Tibial nerve (tissue), 4 donors: ENCODE measurements at regions not wholly inside any gene's neighbourhood (a gene's known extent, or its start where the extent isn't known, plus 50 kb on each side); places are given as distances from the start of the nearest gene placed in this dataset.
"Not testable (repeated sequence)": the region's sequence is repeated elsewhere in the genome, so short reads cannot be mapped to it uniquely, and the experiment has no call there.

Experiments
- DNase-seq, 2 donors: peaks; one replicate each; pipeline ENCODE4 v3.0.0-alpha.2; 2019; ENCODE audit warnings: low spot score in 2 of 2
- H3K27ac ChIP-seq, 4 donors: fragments of 200-600 bp; sonication (generic) in 3 of 4; one replicate each; pipeline ENCODE4 v1.5.1; 2017 to 2019; ENCODE audit warnings: mild to moderate bottlenecking in 1 of 4
- H3K27me3 ChIP-seq, 2 donors: fragments of 200-600 bp; sonication (generic) in 1 of 2; one replicate each; pipeline versions ENCODE4 v1.5.1 to v1.6.0; 2017 to 2019
- H3K36me3 ChIP-seq, 3 donors: fragments of 200-600 bp; sonication (generic); one replicate each; pipeline ENCODE4 v1.5.1; 2018 to 2019
- H3K4me1 ChIP-seq, 4 donors: fragments of 200-600 bp; sonication (generic) in 3 of 4; one replicate each; pipeline ENCODE4 v1.5.1; 2017 to 2019
- H3K4me3 ChIP-seq, 4 donors: fragments of 200-600 bp; sonication (generic) in 3 of 4; one replicate each; pipeline ENCODE4 v1.5.1; 2017 to 2019; ENCODE audit warnings: mild to moderate bottlenecking in 1 of 4, moderate library complexity in 1 of 4
- H3K9me3 ChIP-seq, 4 donors: fragments of 200-600 bp; sonication (generic) in 3 of 4; one replicate each; pipeline ENCODE4 v1.5.1; 2017 to 2019
- EP300 ChIP-seq, 2 donors: sonication (generic); formaldehyde crosslinking; IDR thresholded peaks; one replicate each; pipeline ENCODE4 v1.6.1; 2017; ENCODE audit warnings: antibody characterized with exemption in 2 of 2, mild to moderate bottlenecking in 1 of 2
- POLR2A ChIP-seq, 2 donors: fragments of 450-650 bp; IDR thresholded peaks; one replicate each; pipeline ENCODE4 v1.6.1; 2017; ENCODE audit warnings: antibody characterized with exemption in 2 of 2, mild to moderate bottlenecking in 2 of 2, moderate library complexity in 2 of 2
- WGBS, 2 donors: methylation state at CpG; one replicate each; pipeline ENCODE4 v1.1.5; 2018; 5-methylcytosine and 5-hydroxymethylcytosine counted together
- TF ChIP-seq, protein P1 (sequence below), 5 experiments: fragments of 200-600 bp in 3 of 5; fragments of 450-650 bp in 2 of 5; sonication (generic) in 3 of 5; IDR thresholded peaks; one replicate each; pipeline ENCODE4 v1.5.1; 2016 to 2019; ENCODE audit warnings: antibody characterized with exemption in 5 of 5, mild to moderate bottlenecking in 3 of 5, moderate library complexity in 2 of 5

DNA sequence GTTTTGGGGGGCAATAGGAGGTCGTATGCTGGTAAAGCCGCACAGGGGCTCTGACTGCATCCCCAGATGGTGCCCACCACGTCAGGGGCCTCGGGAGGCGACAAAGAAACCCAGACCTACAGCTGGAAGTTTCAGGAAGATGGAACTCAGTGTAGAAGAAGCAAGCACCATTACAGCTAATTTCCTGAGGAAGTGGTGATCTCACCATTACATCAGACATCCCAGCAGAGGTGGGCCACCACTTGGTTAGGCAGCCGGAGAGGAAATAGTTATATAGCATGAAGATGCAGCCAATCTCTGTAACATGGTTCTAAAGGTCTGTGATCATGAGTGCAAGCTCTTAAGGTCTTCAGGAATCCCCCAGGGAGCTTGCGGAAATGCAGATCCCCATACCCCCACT lies 127.3 kb upstream of the PCBD1 start:
- no peaks in the 10 kb centered on the region for H3K4me1 ChIP-seq
- peaks cover 0 to 4% of the 10 kb centered on the region in 2 donors for H3K27me3 ChIP-seq
- 67% methylated on average over 7 of the region's 7 CpGs for WGBS, 2 donors
- peaks cover 0 to 3% (median 0%) of the 10 kb centered on the region in 4 donors for H3K9me3 ChIP-seq
- H3K4me3 ChIP-seq, result no peak overlapping the region
- TF ChIP-seq, protein P1, sequence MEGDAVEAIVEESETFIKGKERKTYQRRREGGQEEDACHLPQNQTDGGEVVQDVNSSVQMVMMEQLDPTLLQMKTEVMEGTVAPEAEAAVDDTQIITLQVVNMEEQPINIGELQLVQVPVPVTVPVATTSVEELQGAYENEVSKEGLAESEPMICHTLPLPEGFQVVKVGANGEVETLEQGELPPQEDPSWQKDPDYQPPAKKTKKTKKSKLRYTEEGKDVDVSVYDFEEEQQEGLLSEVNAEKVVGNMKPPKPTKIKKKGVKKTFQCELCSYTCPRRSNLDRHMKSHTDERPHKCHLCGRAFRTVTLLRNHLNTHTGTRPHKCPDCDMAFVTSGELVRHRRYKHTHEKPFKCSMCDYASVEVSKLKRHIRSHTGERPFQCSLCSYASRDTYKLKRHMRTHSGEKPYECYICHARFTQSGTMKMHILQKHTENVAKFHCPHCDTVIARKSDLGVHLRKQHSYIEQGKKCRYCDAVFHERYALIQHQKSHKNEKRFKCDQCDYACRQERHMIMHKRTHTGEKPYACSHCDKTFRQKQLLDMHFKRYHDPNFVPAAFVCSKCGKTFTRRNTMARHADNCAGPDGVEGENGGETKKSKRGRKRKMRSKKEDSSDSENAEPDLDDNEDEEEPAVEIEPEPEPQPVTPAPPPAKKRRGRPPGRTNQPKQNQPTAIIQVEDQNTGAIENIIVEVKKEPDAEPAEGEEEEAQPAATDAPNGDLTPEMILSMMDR (IDR thresholded peaks at IDR 0.05), result no peak
- no peak for TF ChIP-seq POLR2A (IDR thresholded peaks at IDR 0.05)
- TF ChIP-seq EP300 (IDR thresholded peaks at IDR 0.05), result no peak
- DNase-seq, result no peak
- no peak overlapping the region for H3K27ac ChIP-seq
- no peaks in the 10 kb centered on the region for H3K36me3 ChIP-seq

DNA sequence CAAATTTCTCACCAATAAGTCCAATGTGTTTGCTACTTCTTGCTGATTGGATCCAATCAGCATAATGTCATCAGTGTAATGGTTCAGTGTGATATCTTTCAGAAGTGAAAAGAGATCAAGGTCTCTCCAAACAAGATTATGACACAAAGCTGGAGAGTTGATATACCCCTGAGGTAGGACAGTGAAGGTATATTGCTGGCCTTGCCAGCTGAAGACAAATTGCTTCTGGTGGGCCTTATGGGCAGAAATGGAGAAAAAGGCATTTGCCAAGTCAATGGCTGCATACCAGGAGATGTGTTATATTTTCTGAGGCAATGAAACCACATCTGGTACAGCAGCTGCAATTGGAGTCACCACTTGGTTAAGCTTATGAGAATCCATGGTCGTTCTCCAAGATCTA lies 131.7 kb upstream of the PCBD1 start:
- H3K9me3 ChIP-seq, result peaks cover 0 to 18% (median 0%) of the 10 kb centered on the region in 4 donors
- 78 to 88% methylated on average over 1 of the region's 1 CpG for WGBS, 2 donors
- not testable (repeated sequence) for H3K27me3 ChIP-seq, H3K4me1 ChIP-seq, H3K27ac ChIP-seq, DNase-seq, H3K4me3 ChIP-seq, H3K36me3 ChIP-seq

DNA sequence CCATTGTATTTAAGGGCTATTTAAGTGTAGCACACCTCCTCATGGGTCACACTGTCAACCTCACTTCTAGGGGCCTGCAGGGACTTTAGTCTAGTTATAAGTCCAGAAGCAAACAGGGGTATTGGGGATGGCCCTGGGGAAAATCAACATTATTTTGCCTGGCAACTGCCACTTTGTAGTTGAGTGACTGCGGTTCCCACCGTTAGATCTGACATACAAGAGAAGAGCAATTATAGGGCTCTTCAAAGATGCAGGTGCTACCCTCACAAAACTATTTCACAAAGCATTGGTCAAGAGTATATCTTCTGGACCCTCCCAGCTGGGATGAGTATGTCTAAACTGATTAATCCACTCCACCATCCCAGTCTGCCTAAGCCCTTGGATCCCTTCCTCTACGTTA lies 133.0 kb upstream of the PCBD1 start:
- H3K36me3 ChIP-seq, result no peaks in the 10 kb centered on the region
- no peak for DNase-seq
- no peak overlapping the region for H3K27ac ChIP-seq
- no peaks in the 10 kb centered on the region for H3K4me1 ChIP-seq
- H3K9me3 ChIP-seq, result peaks cover 0 to 18% (median 0%) of the 10 kb centered on the region in 4 donors
- WGBS, 2 donors, result 98 to 99% methylated on average over 3 of the region's 3 CpGs
- no peak overlapping the region for H3K4me3 ChIP-seq
- no peaks in the 10 kb centered on the region for H3K27me3 ChIP-seq
- TF ChIP-seq POLR2A (IDR thresholded peaks at IDR 0.05), result no peak
- TF ChIP-seq, protein P1 (IDR thresholded peaks at IDR 0.05), result no peak
- TF ChIP-seq EP300 (IDR thresholded peaks at IDR 0.05), result no peak

DNA sequence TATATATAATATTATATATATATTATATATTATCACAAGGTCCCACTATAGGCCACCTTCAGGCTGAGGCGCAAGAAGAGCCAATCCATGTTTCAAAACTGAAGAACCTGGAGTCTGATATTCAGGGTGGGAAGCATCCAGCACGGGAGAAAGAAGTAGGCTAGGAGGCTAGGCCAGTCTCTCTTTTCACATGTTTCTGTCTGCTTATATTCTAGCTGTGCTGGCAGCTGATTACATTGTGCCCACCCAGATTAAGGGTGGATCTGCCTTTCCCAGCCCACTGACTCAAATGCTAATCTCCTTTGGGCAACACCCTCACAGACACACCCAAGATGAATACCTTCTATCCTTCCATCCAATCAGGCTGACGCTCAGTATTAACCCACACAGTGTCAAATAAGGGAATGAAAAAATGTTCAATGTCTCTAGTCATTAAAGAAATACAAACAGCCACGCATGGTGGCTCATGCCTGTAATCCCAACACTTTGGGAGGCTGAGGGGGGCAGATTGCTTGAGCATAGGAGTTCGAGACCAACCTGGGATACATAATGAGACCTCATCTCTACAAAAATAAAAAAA lies 135.4 kb upstream of the PCBD1 start:
- Histone ChIP-seq H3K27ac (no peak overlapping the region), H3K4me1 (no peaks in the 10 kb centered on the region), H3K36me3 (no peaks in the 10 kb centered on the region), H3K9me3 (peaks cover 0 to 18% (median 0%) of the 10 kb centered on the region in 4 donors), H3K4me3 (no peak overlapping the region), H3K27me3 (no peaks in the 10 kb centered on the region)
- no peak for DNase-seq
- 86 to 88% methylated on average over 5 of the region's 5 CpGs for WGBS, 2 donors
- TF ChIP-seq POLR2A (IDR thresholded peaks at IDR 0.05) (no peak), EP300 (IDR thresholded peaks at IDR 0.05) (no peak)
- TF ChIP-seq, protein P1 (IDR thresholded peaks at IDR 0.05), result no peak

DNA sequence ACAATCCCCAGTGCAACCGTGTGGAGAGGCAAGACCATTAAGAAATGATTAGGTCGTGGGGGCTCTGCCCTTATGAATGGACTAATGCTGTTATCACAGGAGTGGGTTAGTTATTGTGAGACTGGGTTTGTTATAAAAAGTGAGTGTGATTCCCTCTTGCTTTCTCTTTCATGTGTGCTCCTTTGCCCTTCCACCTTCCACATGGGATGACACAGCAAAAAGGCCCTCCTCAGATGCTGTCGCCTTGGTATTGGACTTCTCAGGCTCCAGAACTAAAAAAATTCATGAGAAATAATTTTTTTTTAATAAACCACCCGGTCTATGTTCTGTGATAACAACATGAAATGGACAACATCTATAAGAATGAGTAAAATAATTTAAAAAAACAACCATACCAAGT lies 136.1 kb upstream of the PCBD1 start:
- Histone ChIP-seq H3K27ac (no peak overlapping the region), H3K36me3 (no peaks in the 10 kb centered on the region), H3K4me1 (no peaks in the 10 kb centered on the region), H3K4me3 (no peak overlapping the region), H3K27me3 (no peaks in the 10 kb centered on the region), H3K9me3 (peaks cover 0 to 18% (median 0%) of the 10 kb centered on the region in 4 donors)
- WGBS, 2 donors, result 62 to 65% methylated on average over 4 of the region's 4 CpGs
- DNase-seq, result no peak
- no peak for TF ChIP-seq POLR2A (IDR thresholded peaks at IDR 0.05)
- no peak for TF ChIP-seq EP300 (IDR thresholded peaks at IDR 0.05)
- TF ChIP-seq, protein P1 (IDR thresholded peaks at IDR 0.05), result no peak

DNA sequence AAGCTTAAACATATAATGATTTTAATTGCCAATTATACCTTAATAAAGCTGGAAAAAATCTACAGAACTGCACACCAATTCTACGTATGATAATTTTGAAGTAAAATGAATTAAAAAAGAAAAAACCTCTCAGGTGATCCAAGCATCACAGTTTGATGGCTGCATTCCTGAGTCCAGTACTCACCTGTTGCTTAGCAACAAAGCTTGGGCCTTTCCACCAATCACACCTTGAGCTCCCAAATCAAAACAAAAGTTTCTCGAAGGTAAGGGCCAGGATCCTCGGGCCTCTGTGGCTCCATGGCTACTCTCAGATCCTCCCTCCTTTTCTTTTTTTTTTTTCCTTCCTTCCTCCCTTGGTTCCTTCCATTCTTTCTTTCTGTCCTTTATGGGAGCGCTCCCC lies 137.2 kb upstream of the PCBD1 start:
- Histone ChIP-seq H3K9me3 (peaks cover 0 to 17% (median 0%) of the 10 kb centered on the region in 4 donors), H3K27me3 (no peaks in the 10 kb centered on the region), H3K36me3 (no peaks in the 10 kb centered on the region), H3K4me1 (no peaks in the 10 kb centered on the region), H3K4me3 (no peak overlapping the region), H3K27ac (no peak overlapping the region)
- TF ChIP-seq POLR2A (IDR thresholded peaks at IDR 0.05), result no peak
- no peak for TF ChIP-seq EP300 (IDR thresholded peaks at IDR 0.05)
- TF ChIP-seq, protein P1 (IDR thresholded peaks at IDR 0.05), result no peak
- no peak for DNase-seq
- 61 to 62% methylated on average over 4 of the region's 4 CpGs for WGBS, 2 donors
